ENCODE measurements at regions not wholly inside any gene's neighbourhood (a gene's known extent, or its start where the extent isn't known, plus 50 kb on each side); places are given as distances from the start of the nearest gene placed in this dataset.

- no peak for DNase-seq (ENCODE audit: low read depth in 2 of 2)
- no peak for TF ChIP-seq CTCF (IDR thresholded peaks at IDR 0.05; ENCODE audit: low read depth, low read length)
- no peak overlapping the region for H3K4me3 ChIP-seq (replicated peaks in 1 of 2; ENCODE audit: low read depth in 2 of 2, low read length in 2 of 2)
Observed at GRCh38 chr13:22055259-22055658, 384.4 kb downstream of the FGF9 start.

- no peak for TF ChIP-seq CTCF (IDR thresholded peaks at IDR 0.05; ENCODE audit: low read depth, low read length)
- no peak overlapping the region for H3K4me3 ChIP-seq (replicated peaks in 1 of 2; ENCODE audit: low read depth in 2 of 2, low read length in 2 of 2)
- DNase-seq (ENCODE audit: low read depth in 2 of 2), result no peak
Observed at GRCh38 chr13:22060187-22060586, 389.3 kb downstream of the FGF9 start.

GRCh38 chr13:22061371-22061805 lies 390.5 kb downstream of the FGF9 start:
- DNase-seq (ENCODE audit: low read depth in 2 of 2), result no peak
- no peak for TF ChIP-seq CTCF (IDR thresholded peaks at IDR 0.05; ENCODE audit: low read depth, low read length)

DNA sequence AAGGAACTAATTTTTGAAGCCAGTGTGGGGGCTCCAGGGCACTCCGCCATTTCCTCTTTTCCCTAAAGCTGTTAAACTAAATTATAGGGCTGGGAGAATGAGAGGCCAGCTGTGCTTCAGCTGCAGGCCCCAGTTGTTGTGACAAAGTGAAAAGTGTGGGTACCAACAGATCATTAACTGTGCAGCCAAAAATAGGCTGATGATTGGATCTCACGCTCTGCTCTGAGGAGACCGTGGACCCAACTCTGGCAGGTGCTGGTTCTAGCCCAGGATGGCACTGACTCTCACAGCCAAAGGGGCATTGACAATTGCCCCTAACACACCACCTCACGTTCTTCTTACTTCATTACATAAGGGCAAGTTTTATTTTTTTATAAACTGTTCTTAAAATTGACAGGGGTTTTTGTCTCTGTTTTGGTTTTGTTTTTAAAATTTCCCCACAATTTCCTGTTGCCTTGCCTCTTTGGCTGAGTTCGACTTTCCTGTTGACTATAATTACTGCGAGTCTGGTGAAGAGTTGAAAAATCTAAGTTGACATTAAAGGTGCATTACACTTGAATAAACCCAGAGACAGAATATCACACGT lies 391.0 kb downstream of the FGF9 start:
- H3K4me3 ChIP-seq (replicated peaks in 1 of 2; ENCODE audit: low read depth in 2 of 2, low read length in 2 of 2), result no peak overlapping the region
- no peak for TF ChIP-seq CTCF (IDR thresholded peaks at IDR 0.05; ENCODE audit: low read depth, low read length)
- DNase-seq (ENCODE audit: low read depth in 2 of 2), result no peak

More at GRCh38 chr13:22061371-22061805, 390.5 kb downstream of the FGF9 start:
- no peak overlapping the region for H3K4me3 ChIP-seq (replicated peaks in 1 of 2; ENCODE audit: low read depth in 2 of 2, low read length in 2 of 2)

GRCh38 chr13:22062478-22063205 lies 391.8 kb downstream of the FGF9 start:
- no peak for DNase-seq (ENCODE audit: low read depth in 2 of 2)
- H3K4me3 ChIP-seq (replicated peaks in 1 of 2; ENCODE audit: low read depth in 2 of 2, low read length in 2 of 2), result no peak overlapping the region

DNA sequence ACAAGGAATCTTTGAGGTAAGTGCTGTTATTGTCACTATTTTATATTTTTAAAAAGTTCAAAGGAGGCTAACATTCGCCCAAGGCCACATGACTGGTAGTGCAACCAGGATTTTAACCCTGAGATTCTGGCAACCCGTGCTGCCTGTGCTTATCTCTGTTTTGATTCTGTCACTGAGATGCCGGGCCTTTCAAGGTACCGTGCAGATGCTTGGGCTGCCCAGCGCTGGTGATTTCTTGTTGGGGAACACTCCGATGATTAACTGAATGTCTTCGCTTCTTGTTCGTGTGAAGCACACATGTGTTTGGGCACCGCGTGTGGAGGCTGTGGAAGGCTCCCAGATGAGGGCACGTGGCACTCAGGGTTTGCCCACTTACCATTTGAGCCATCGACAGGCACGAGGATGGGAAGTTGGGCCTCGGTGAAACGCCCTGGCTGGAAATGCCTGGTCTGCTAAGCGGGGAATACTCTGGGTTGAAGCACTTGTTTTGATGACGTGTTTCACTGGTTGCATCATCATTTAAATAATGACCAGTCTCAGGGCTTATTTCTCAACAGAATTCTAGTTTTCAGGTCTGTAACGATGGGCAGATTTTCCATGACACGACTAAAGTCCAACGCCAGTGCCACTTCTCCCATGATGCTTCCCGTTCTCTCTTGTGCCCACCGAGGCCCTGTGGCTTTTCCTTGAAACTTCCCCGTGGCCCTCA lies 392.7 kb downstream of the FGF9 start:
- H3K4me3 ChIP-seq (replicated peaks in 1 of 2; ENCODE audit: low read depth in 2 of 2, low read length in 2 of 2), result no peak overlapping the region
- DNase-seq (ENCODE audit: low read depth in 2 of 2), result no peak
- no peak for TF ChIP-seq CTCF (IDR thresholded peaks at IDR 0.05; ENCODE audit: low read depth, low read length)

More at GRCh38 chr13:22062478-22063205, 391.8 kb downstream of the FGF9 start:
- TF ChIP-seq CTCF (IDR thresholded peaks at IDR 0.05; ENCODE audit: low read depth, low read length), result no peak
